Uterus (tissue), 2 donors: ENCODE measurements at regions not wholly inside any gene's neighbourhood (a gene's known extent, or its start where the extent isn't known, plus 50 kb on each side); places are given as distances from the start of the nearest gene placed in this dataset.

Experiments
- CTCF ChIP-seq, 4 experiments: fragments of 200-600 bp in 2 of 4; fragments of 450-650 bp in 2 of 4; sonication (generic) in 2 of 4; IDR thresholded peaks; one replicate each; pipeline ENCODE4 v1.5.1; 2016 to 2019; ENCODE audit warnings: antibody characterized with exemption in 4 of 4, mild to moderate bottlenecking in 2 of 4, moderate library complexity in 1 of 4
- POLR2A ChIP-seq, 2 donors: fragments of 450-650 bp; IDR thresholded peaks; one replicate each; pipeline ENCODE4 v1.6.1; 2016; ENCODE audit warnings: antibody characterized with exemption in 2 of 2, mild to moderate bottlenecking in 1 of 2, moderate library complexity in 1 of 2

DNA sequence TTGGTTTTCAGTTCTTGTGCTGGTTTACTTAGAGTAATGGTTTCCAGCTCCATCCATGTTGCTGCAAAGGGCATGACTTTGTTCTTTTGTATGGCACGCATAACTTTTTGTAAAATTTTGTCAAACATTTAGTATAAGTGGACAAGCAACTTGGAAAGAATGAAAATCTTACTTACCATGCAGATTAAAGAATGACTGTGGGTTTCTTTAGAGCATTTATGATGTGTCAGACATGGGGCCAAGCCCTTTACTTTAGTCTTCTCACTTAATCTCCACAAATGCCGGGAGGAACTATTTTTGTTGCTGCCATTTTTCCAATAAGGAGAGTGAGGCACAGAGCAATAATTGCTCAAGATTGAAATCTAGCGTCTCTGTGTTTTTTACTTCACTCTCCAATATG is 652.5 kb upstream of the TBX3 start:
- no peak for TF ChIP-seq POLR2A (IDR thresholded peaks at IDR 0.05)
- no peak for TF ChIP-seq CTCF (IDR thresholded peaks at IDR 0.05)
